Heart left ventricle (tissue), 16 donors: ENCODE measurements at regions not wholly inside any gene's neighbourhood (a gene's known extent, or its start where the extent isn't known, plus 50 kb on each side); places are given as distances from the start of the nearest gene placed in this dataset.

Experiments
- ATAC-seq, 4 donors: fragments of 200-7000 bp; cut with Tn5 transposase; one replicate each; pipeline ENCODE4 v1.9.1; 2020 to 2022; ENCODE audit warnings: moderate library complexity in 4 of 4, mild to moderate bottlenecking in 3 of 4, moderate number of reproducible peaks in 1 of 4
- DNase-seq, 5 donors: peaks; one replicate each; pipeline ENCODE4 v3.0.0-alpha.2; 2020
- H3K27ac ChIP-seq, 12 donors: fragments of 200-600 bp; sonication (generic) in 4 of 12; one replicate each; pipeline versions ENCODE4 v1.5.0 to v1.8.0; 2016 to 2022; ENCODE audit warnings: mild to moderate bottlenecking in 2 of 12
- H3K27me3 ChIP-seq, 9 donors: fragments of 200-600 bp; sonication (generic) in 2 of 9; one replicate each; pipeline versions ENCODE4 v1.5.1 to v1.8.0; 2016 to 2022; ENCODE audit warnings: mild to moderate bottlenecking in 3 of 9
- H3K36me3 ChIP-seq, 9 donors: fragments of 200-600 bp; sonication (generic) in 2 of 9; one replicate each; pipeline versions ENCODE4 v1.5.0 to v1.8.0; 2018 to 2022; ENCODE audit warnings: mild to moderate bottlenecking in 2 of 9
- H3K4me1 ChIP-seq, 12 donors: fragments of 200-600 bp; sonication (generic) in 4 of 12; one replicate each; pipeline versions ENCODE4 v1.5.0 to v1.8.0; 2016 to 2022; ENCODE audit warnings: mild to moderate bottlenecking in 3 of 12
- H3K4me3 ChIP-seq, 12 donors: fragments of 200-600 bp; sonication (generic) in 4 of 12; one replicate each; pipeline versions ENCODE4 v1.5.0 to v1.8.0; 2017 to 2022; ENCODE audit warnings: mild to moderate bottlenecking in 9 of 12, moderate library complexity in 4 of 12
- H3K9me3 ChIP-seq, 12 donors: fragments of 200-600 bp; sonication (generic) in 4 of 12; one replicate each; pipeline versions ENCODE4 v1.5.0 to v1.8.0; 2016 to 2022; ENCODE audit warnings: mild to moderate bottlenecking in 1 of 12
- POLR2A ChIP-seq, 2 donors: fragments of 450-650 bp; IDR thresholded peaks; one replicate each; pipeline ENCODE4 v1.6.1; 2017; ENCODE audit warnings: antibody characterized with exemption in 2 of 2, mild to moderate bottlenecking in 2 of 2, moderate library complexity in 2 of 2
- WGBS, 4 donors: extraction: QIAGEN DNeasy Blood & Tissue Kit in 2 of 4; methylation state at CpG; one replicate each; pipeline versions ENCODE4 v1.1.5 to v1.1.7; 2013 to 2018; 5-methylcytosine and 5-hydroxymethylcytosine counted together
- intact Hi-C, 10 donors: fragments of 100-400 bp; cut with DNase I; formaldehyde crosslinking; loops; one replicate each; pipeline versions ENCODE4 v1.11.1 to v1.14.2; 2022
- TF ChIP-seq, protein P1 (sequence below), 12 donors: fragments of 200-600 bp; sonication (generic) in 4 of 12; IDR thresholded peaks; one replicate each; pipeline versions ENCODE4 v1.5.0 to v1.8.0; 2018 to 2022; ENCODE audit warnings: antibody characterized with exemption in 12 of 12, mild to moderate bottlenecking in 5 of 12
- donor health status: ischemic (EF 13 %, LVEDD 7.1; RV severe dilation, severe dysfunction).
- donor health status: healthy with polysubstance abuse.
- donor health status: DM: no; HTN: yes; CAD: no.
- donor health status: DM: no; HTN: no; CAD: no.
- donor health status: ischemic (EF 25% LVEDD 6.9; RV normal size, moderate dysfunction).
- donor health status: ischemic (EF 25% LVEDD 5.7; RV mildly dilated, moderate dysfunction).
- donor health status: healthy.
- donor health status: DM: yes; HTN: yes; CAD: no.
- donor health status: ischemic (EF 35%, LVEDD 5.7; RV mildly dilated, moderate dysfunction).
- donor health status: nonischemic (EF 11% LVEDD 7.7; RV severe dilation, severe dysfunction).
- donor health status: DM: yes; HTN: yes; CAD: no.
- donor health status: PGD.
- donor health status: ischemic (EF 29% LVEDD 5.4; RV normal size, mild dysfunction).
- donor health status: nonischemic (EF 23%, LVEDD 6.1; RV moderate dilation, normal function).

DNA sequence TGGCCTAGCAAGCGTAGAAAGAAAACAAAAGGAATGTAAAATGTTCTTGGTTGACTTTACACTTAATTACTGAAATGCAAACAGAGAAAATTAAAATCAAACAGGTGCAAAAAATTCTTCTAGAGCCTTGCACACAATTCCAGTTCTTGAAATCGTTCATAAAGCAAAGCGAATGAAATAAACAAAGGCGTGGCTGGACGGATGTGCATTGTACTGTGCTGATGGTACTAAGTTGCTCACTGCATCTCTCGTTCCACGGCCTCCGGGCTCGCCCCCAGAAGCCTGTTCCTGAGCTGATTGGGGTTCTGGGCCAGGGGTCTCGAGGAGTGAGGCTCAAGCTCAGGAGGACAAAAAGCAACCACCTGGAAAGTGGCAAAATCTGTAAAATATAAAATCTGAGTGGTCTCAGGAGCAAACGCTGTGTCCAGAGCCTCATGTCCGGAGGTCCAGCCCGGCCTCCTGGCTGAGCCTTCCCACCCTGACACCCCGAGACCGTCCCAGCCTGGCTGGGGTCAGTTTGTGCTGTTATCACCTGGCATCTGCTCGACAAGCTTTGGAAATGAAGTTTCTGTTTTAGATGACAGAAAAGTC lies 71.3 kb downstream of the TTLL2 start:
- Histone ChIP-seq H3K27ac (no peak overlapping the region), H3K9me3 (no peaks in the 10 kb centered on the region), H3K4me1 (no peaks in the 10 kb centered on the region), H3K27me3 (no peaks in the 10 kb centered on the region), H3K4me3 (no peak overlapping the region), H3K36me3 (no peaks in the 10 kb centered on the region)
- 82 to 90% (median 88%) methylated on average over 16 of the region's 16 CpGs for WGBS, 4 donors
- DNase-seq (no peak), ATAC-seq (no peak)
- TF ChIP-seq, protein P1, sequence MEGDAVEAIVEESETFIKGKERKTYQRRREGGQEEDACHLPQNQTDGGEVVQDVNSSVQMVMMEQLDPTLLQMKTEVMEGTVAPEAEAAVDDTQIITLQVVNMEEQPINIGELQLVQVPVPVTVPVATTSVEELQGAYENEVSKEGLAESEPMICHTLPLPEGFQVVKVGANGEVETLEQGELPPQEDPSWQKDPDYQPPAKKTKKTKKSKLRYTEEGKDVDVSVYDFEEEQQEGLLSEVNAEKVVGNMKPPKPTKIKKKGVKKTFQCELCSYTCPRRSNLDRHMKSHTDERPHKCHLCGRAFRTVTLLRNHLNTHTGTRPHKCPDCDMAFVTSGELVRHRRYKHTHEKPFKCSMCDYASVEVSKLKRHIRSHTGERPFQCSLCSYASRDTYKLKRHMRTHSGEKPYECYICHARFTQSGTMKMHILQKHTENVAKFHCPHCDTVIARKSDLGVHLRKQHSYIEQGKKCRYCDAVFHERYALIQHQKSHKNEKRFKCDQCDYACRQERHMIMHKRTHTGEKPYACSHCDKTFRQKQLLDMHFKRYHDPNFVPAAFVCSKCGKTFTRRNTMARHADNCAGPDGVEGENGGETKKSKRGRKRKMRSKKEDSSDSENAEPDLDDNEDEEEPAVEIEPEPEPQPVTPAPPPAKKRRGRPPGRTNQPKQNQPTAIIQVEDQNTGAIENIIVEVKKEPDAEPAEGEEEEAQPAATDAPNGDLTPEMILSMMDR (IDR thresholded peaks at IDR 0.05) = no peak
- no peak for TF ChIP-seq POLR2A (IDR thresholded peaks at IDR 0.05)
- intact Hi-C loops = no loop called here

GRCh38 chr6:167396659-167397490 lies 72.0 kb downstream of the TTLL2 start:
- Histone ChIP-seq H3K27ac (no peak overlapping the region), H3K4me3 (no peak overlapping the region), H3K9me3 (no peaks in the 10 kb centered on the region), H3K4me1 (no peaks in the 10 kb centered on the region), H3K36me3 (no peaks in the 10 kb centered on the region), H3K27me3 (no peaks in the 10 kb centered on the region)
- intact Hi-C loops = no loop called here
- TF ChIP-seq, protein P1 (IDR thresholded peaks at IDR 0.05) = no peak
- TF ChIP-seq POLR2A (IDR thresholded peaks at IDR 0.05) = no peak
- ATAC-seq (no peak), DNase-seq (no peak)
- 86 to 88% (median 87%) methylated on average over 23 of the region's 23 CpGs for WGBS, 4 donors

- H3K27ac ChIP-seq = no peak overlapping the region
- H3K27me3 ChIP-seq = no peaks in the 10 kb centered on the region
- no peaks in the 10 kb centered on the region for H3K4me1 ChIP-seq
- DNase-seq (no peak), ATAC-seq (no peak)
- TF ChIP-seq, protein P1 (IDR thresholded peaks at IDR 0.05) = no peak
- TF ChIP-seq POLR2A (IDR thresholded peaks at IDR 0.05) = no peak
- whole genome bisulfite sequencing, 4 donors = 84 to 100% (median 98%) methylated on average over 6 of the region's 6 CpGs
- H3K4me3 ChIP-seq = no peak overlapping the region
- no peaks in the 10 kb centered on the region for H3K36me3 ChIP-seq
- H3K9me3 ChIP-seq = no peaks in the 10 kb centered on the region
- intact Hi-C loops = no loop called here
These were observed 72.8 kb downstream of the TTLL2 start for GRCh38 chr6:167397712-167398111.

GRCh38 chr6:167398214-167399050 lies 73.5 kb downstream of the TTLL2 start:
- Histone ChIP-seq H3K36me3 (no peaks in the 10 kb centered on the region), H3K27me3 (no peaks in the 10 kb centered on the region), H3K9me3 (no peaks in the 10 kb centered on the region), H3K4me1 (no peaks in the 10 kb centered on the region), H3K4me3 (no peak overlapping the region), H3K27ac (no peak overlapping the region)
- ATAC-seq (no peak), DNase-seq (no peak)
- TF ChIP-seq, protein P1 (IDR thresholded peaks at IDR 0.05) = no peak
- TF ChIP-seq POLR2A (IDR thresholded peaks at IDR 0.05) = no peak
- 85 to 90% (median 88%) methylated on average over 14 of the region's 14 CpGs for WGBS, 4 donors
- intact Hi-C loops = no loop called here
